Right lobe of liver (tissue), 4 donors: ENCODE measurements at regions not wholly inside any gene's neighbourhood (a gene's known extent, or its start where the extent isn't known, plus 50 kb on each side); places are given as distances from the start of the nearest gene placed in this dataset.

Source experiments
- POLR2A ChIP-seq: fragments of 450-650 bp; IDR thresholded peaks from one replicate; pipeline ENCODE4 v1.6.1; 2017; ENCODE audit warnings: antibody characterized with exemption, mild to moderate bottlenecking
- TF ChIP-seq, protein P1 (sequence below), 4 donors: fragments of 200-600 bp in 3 of 4; fragments of 450-650 bp in 1 of 4; IDR thresholded peaks; one replicate each; pipeline versions ENCODE4 v1.5.1 to v1.8.0; 2016 to 2022; ENCODE audit warnings: antibody characterized with exemption in 4 of 4, mild to moderate bottlenecking in 2 of 4
- donor health status: DM: no; HTN: no; CAD: no.
- donor health status: DM: no; HTN: no; CAD: no.
- donor health status: DM: no; HTN: yes; CAD: no.

DNA sequence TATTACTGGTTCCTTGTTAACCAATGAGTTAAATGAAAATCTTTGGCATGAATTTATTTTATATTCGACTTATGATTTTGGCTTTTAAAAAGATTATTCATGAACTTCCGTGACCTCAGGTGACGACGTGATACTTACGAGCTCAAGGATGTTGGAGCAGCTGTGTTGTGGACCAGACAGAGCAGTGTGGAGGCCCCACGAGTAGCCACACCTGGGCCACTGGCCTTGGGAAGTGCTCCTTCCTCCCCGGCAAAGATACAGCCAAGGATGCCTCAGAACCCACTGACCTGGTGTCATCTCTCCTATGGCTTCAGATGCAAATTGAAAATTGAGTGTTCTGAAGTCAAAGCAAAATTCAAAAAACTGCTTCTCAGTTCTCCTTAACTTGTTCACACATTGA lies 147.5 kb upstream of the PPP2R2D start:
- TF ChIP-seq, protein P1, sequence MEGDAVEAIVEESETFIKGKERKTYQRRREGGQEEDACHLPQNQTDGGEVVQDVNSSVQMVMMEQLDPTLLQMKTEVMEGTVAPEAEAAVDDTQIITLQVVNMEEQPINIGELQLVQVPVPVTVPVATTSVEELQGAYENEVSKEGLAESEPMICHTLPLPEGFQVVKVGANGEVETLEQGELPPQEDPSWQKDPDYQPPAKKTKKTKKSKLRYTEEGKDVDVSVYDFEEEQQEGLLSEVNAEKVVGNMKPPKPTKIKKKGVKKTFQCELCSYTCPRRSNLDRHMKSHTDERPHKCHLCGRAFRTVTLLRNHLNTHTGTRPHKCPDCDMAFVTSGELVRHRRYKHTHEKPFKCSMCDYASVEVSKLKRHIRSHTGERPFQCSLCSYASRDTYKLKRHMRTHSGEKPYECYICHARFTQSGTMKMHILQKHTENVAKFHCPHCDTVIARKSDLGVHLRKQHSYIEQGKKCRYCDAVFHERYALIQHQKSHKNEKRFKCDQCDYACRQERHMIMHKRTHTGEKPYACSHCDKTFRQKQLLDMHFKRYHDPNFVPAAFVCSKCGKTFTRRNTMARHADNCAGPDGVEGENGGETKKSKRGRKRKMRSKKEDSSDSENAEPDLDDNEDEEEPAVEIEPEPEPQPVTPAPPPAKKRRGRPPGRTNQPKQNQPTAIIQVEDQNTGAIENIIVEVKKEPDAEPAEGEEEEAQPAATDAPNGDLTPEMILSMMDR (IDR thresholded peaks at IDR 0.05): no peak
- TF ChIP-seq POLR2A: no peak
